Ovary (tissue), 3 donors: ENCODE measurements at regions not wholly inside any gene's neighbourhood (a gene's known extent, or its start where the extent isn't known, plus 50 kb on each side); places are given as distances from the start of the nearest gene placed in this dataset.

Source experiments
- CTCF ChIP-seq, 3 donors: fragments of 450-650 bp in 2 of 3; fragments of 200-600 bp in 1 of 3; IDR thresholded peaks; one replicate each; pipeline versions ENCODE4 v1.5.1 to v1.8.0; 2016 to 2022; ENCODE audit warnings: antibody characterized with exemption in 3 of 3, mild to moderate bottlenecking in 1 of 3
- EP300 ChIP-seq: sonication (generic); formaldehyde crosslinking; IDR thresholded peaks from one replicate; pipeline ENCODE4 v1.6.1; 2017; ENCODE audit warnings: antibody characterized with exemption
- donor health status: DM: no; HTN: no; CAD: no.

GRCh38 chr6:11333132-11333849 is 100.8 kb upstream of the NEDD9 start:
- TF ChIP-seq CTCF (IDR thresholded peaks at IDR 0.05) (no peak), EP300 (no peak)
